Gastrocnemius medialis (tissue), 4 donors: ENCODE measurements at regions not wholly inside any gene's neighbourhood (a gene's known extent, or its start where the extent isn't known, plus 50 kb on each side); places are given as distances from the start of the nearest gene placed in this dataset.

ENCODE experiments used
- CTCF ChIP-seq, 5 experiments: fragments of 450-650 bp in 3 of 5; fragments of 200-600 bp in 2 of 5; sonication (generic) in 2 of 5; IDR thresholded peaks in 4 of 5; conservative IDR thresholded peaks in 1 of 5; 1 replicate in 4 of 5; 2 replicates in 1 of 5; pipeline ENCODE4 v1.5.1; 2016 to 2019; ENCODE audit warnings: antibody characterized with exemption in 5 of 5, mild to moderate bottlenecking in 3 of 5, moderate library complexity in 3 of 5
- POLR2A ChIP-seq, 2 donors: fragments of 450-650 bp; IDR thresholded peaks; one replicate each; pipeline ENCODE4 v1.6.1; 2017; ENCODE audit warnings: antibody characterized with exemption in 2 of 2, mild to moderate bottlenecking in 2 of 2, moderate library complexity in 2 of 2

- TF ChIP-seq CTCF (IDR thresholded peaks at IDR 0.05 in 4 of 5, conservative IDR thresholded peaks at IDR 0.05 in 1 of 5) = no peak
- no peak for TF ChIP-seq POLR2A (IDR thresholded peaks at IDR 0.05)
Measured at GRCh38 chr3:35263477-35263876, 375.8 kb upstream of the ARPP21 start.
